ENCODE measurements at regions not wholly inside any gene's neighbourhood (a gene's known extent, or its start where the extent isn't known, plus 50 kb on each side); places are given as distances from the start of the nearest gene placed in this dataset.

GRCh38 chr19:32177686-32178085 lies 167.7 kb upstream of the ZNF507 start:
- Mint-ChIP-seq H3K27me3 (ENCODE audit: unreplicated experiment) (peaks cover 3% of the 10 kb centered on the region), H3K4me1 (ENCODE audit: unreplicated experiment) (peaks cover 5% of the 10 kb centered on the region), H3K36me3 (ENCODE audit: low read depth, unreplicated experiment) (no peaks in the 10 kb centered on the region), H3K27ac (ENCODE audit: unreplicated experiment) (no peak overlapping the region), H3K4me3 (ENCODE audit: unreplicated experiment) (no peak overlapping the region), H3K9me3 (ENCODE audit: unreplicated experiment) (no peaks in the 10 kb centered on the region)
- DNase-seq (ENCODE audit: low spot score) = no peak
- no peak for TF ChIP-seq CTCF (IDR thresholded peaks at IDR 0.05; ENCODE audit: unreplicated experiment)

- DNase-seq (ENCODE audit: low spot score) = no peak
- Mint-ChIP-seq H3K9me3 (ENCODE audit: unreplicated experiment) (no peaks in the 10 kb centered on the region), H3K27ac (ENCODE audit: unreplicated experiment) (no peak overlapping the region), H3K27me3 (ENCODE audit: unreplicated experiment) (peaks cover 3% of the 10 kb centered on the region), H3K4me3 (ENCODE audit: unreplicated experiment) (no peak overlapping the region), H3K4me1 (ENCODE audit: unreplicated experiment) (no peaks in the 10 kb centered on the region), H3K36me3 (ENCODE audit: low read depth, unreplicated experiment) (no peaks in the 10 kb centered on the region)
- no peak for TF ChIP-seq CTCF (IDR thresholded peaks at IDR 0.05; ENCODE audit: unreplicated experiment)
Observed at GRCh38 chr19:32178401-32178800, 167.0 kb upstream of the ZNF507 start.

GRCh38 chr19:32178956-32179355 lies 166.5 kb upstream of the ZNF507 start:
- H3K36me3 Mint-ChIP-seq (ENCODE audit: low read depth, unreplicated experiment) = no peaks in the 10 kb centered on the region
- no peak for DNase-seq (ENCODE audit: low spot score)
- H3K4me1 Mint-ChIP-seq (ENCODE audit: unreplicated experiment) = no peaks in the 10 kb centered on the region
- no peak for TF ChIP-seq CTCF (IDR thresholded peaks at IDR 0.05; ENCODE audit: unreplicated experiment)
- H3K27me3 Mint-ChIP-seq (ENCODE audit: unreplicated experiment) = peaks cover 3% of the 10 kb centered on the region
- no peaks in the 10 kb centered on the region for H3K9me3 Mint-ChIP-seq (ENCODE audit: unreplicated experiment)
- peak overlapping the region; percentile 10 for H3K27ac Mint-ChIP-seq (ENCODE audit: unreplicated experiment)
- H3K4me3 Mint-ChIP-seq (ENCODE audit: unreplicated experiment) = no peak overlapping the region

GRCh38 chr19:32181216-32181920 lies 164.0 kb upstream of the ZNF507 start:
- no peak for TF ChIP-seq CTCF (IDR thresholded peaks at IDR 0.05; ENCODE audit: unreplicated experiment)
- no peaks in the 10 kb centered on the region for H3K9me3 Mint-ChIP-seq (ENCODE audit: unreplicated experiment)
- H3K4me1 Mint-ChIP-seq (ENCODE audit: unreplicated experiment) = no peaks in the 10 kb centered on the region
- peaks cover 4% of the 10 kb centered on the region for H3K27me3 Mint-ChIP-seq (ENCODE audit: unreplicated experiment)
- no peak overlapping the region for H3K4me3 Mint-ChIP-seq (ENCODE audit: unreplicated experiment)
- no peak overlapping the region for H3K27ac Mint-ChIP-seq (ENCODE audit: unreplicated experiment)
- DNase-seq (ENCODE audit: low spot score) = no peak
- no peaks in the 10 kb centered on the region for H3K36me3 Mint-ChIP-seq (ENCODE audit: low read depth, unreplicated experiment)

GRCh38 chr19:32186542-32187330 lies 158.7 kb upstream of the ZNF507 start:
- no peaks in the 10 kb centered on the region for H3K4me1 Mint-ChIP-seq (ENCODE audit: unreplicated experiment)
- no peak for DNase-seq (ENCODE audit: low spot score)
- no peak overlapping the region for H3K27ac Mint-ChIP-seq (ENCODE audit: unreplicated experiment)
- peaks cover 3% of the 10 kb centered on the region for H3K27me3 Mint-ChIP-seq (ENCODE audit: unreplicated experiment)
- H3K9me3 Mint-ChIP-seq (ENCODE audit: unreplicated experiment) = no peaks in the 10 kb centered on the region
- H3K36me3 Mint-ChIP-seq (ENCODE audit: low read depth, unreplicated experiment) = no peaks in the 10 kb centered on the region
- no peak overlapping the region for H3K4me3 Mint-ChIP-seq (ENCODE audit: unreplicated experiment)
- no peak for TF ChIP-seq CTCF (IDR thresholded peaks at IDR 0.05; ENCODE audit: unreplicated experiment)

All from endothelial cell (in vitro differentiated cells).